ENCODE measurements at regions not wholly inside any gene's neighbourhood (a gene's known extent, or its start where the extent isn't known, plus 50 kb on each side); places are given as distances from the start of the nearest gene placed in this dataset.

DNA sequence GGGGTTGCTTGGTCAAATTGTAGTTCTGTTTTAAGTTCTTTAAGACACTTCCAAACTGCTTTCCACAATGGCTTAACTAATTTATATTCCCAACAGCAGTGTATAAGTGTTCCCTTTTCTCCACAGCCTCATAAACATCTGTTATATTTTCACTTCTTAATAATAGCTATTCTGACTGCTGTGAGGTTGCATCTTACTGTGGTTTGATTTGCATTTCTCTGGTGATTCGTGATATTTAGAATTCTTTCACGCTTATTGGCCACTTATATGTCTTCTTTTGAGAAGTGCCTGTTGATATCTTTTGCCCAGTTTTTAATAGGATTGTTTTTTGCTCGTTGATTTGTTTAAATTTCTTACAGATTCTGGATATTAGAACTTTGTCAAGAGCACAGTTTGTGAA lies 278.6 kb upstream of the ITM2A start:
- DNase-seq = no peak

DNA sequence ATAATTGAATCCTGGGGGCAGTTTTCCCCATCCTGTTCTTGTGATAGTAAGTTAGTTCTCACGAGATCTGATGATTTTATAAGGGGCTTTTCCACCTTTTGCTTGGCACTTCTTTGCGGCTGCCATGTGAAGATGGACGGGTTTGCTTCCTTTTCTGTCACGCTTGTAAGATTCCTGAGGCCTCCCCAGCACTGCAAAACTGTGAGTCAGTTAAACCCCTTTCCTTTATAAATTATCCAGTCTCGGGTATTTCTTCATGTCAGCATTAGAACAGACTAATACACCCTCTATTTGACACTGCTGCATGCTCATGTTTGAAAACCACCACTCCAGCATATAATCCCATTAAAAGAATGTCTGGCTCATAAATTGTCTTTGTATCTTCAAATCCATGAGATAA lies 264.4 kb upstream of the ITM2A start:
- DNase-seq = no peak

DNA sequence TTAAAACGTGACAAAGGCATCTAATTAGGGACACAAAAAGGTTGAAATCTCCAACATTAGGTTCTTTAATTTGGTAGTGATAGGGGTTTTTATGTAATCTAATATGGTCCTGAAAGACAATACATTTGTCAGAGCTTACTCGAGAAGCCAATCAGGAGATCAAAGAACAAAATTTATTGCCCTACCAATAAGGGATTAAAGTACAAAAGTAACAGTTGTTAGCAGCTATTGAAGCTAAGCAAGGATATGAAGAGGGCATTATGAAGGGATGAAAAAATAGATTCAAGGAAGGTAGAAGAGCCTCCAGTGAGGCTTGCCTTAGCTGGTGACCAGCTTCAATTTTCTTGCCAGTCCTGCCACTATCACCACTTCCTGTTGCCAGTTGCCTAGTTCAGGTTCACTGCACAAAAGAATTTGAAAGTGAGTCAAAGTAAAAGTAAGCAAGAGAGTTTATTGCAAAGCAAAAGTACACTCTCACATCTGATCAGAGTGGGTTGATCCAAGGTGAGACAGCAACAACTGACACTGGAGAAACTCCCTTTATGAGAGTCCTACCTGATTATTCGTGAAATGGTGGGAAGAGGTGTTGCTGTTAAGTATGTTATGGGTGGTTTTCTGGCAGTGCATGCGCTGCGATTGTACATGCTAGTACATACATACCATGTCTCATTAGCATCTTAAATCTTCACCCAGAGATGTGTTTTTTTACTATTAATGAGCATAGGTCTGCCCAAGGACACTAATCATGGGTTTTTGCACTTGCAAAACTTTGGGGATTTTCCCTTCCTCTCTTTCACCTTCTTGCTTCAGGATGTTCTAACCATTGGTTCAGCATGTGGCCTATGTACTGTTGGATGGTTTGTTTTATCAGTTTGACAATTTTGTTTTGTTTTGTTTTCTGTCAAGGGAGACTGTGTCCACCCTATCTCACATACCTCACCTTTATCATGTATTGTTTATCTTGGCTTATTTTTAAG lies 263.2 kb upstream of the ITM2A start:
- DNase-seq = no peak

DNA sequence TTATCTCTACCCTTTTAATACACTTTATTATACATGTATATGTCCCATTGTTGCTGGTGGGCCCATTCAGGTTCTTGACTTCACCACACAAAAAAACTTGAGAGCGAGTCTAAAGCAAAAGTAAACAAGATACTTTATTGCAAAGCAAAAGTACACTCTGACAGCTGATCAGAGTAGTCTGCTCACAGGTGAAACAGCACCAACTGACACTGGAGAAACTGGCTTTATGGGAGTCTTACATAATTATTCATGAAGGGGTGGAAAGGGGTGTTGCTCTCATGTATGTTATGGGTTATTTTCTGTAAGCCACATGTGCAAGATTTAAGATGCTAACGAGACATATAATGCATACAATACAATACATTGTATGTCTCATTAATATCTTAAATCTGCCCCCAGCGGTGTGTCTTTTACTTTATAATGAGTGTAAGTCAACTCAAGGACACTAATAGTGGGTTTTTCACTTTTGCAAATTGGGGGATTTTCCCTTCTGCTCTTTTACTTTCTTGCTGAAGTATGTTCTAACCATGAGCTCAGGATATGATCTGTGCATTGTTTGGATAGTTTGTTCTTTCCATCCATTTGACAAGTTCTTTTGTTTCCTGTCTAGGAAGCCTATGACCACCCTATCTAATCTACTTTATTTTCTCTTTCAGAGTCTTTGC lies 256.1 kb upstream of the ITM2A start:
- DNase-seq = no peak

DNA sequence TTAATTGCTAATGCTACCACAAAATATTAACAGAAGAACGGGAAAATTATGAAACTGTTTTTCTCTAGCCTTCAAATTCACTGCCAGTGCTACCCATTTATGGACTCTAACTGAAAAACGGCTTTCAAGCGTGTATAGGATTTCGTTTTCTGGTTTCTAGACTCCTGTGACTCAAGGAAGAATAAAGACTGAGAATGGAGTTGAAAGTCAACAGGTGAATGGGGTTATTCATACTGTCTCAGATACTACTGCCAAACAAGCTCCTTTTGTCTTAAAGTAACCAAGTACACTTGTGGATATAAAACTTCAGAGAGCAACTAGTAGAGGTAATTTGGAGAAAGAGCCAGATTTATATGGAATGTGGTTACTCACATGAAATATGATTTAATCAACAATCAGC lies 251.1 kb upstream of the ITM2A start:
- DNase-seq = no peak

DNA sequence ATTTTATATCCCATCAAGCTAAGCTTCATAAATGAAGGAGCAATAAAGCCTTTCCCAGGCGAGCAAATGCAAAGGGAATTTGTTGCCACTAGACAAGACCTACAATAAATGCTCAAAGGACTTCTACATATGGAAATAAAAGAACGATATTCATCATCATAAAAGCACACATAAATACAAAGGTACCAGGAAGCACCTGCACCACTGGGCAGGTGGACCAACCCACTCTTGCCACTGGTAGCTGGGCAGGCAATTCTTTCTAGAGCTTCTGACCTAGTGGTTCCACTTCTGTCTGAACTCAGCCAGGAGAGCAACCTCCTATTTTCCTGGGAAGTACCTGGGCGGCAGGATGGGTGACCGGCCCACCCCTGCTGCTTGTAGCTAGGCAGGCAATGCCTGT lies 237.2 kb upstream of the ITM2A start:
- no peak for DNase-seq

DNA sequence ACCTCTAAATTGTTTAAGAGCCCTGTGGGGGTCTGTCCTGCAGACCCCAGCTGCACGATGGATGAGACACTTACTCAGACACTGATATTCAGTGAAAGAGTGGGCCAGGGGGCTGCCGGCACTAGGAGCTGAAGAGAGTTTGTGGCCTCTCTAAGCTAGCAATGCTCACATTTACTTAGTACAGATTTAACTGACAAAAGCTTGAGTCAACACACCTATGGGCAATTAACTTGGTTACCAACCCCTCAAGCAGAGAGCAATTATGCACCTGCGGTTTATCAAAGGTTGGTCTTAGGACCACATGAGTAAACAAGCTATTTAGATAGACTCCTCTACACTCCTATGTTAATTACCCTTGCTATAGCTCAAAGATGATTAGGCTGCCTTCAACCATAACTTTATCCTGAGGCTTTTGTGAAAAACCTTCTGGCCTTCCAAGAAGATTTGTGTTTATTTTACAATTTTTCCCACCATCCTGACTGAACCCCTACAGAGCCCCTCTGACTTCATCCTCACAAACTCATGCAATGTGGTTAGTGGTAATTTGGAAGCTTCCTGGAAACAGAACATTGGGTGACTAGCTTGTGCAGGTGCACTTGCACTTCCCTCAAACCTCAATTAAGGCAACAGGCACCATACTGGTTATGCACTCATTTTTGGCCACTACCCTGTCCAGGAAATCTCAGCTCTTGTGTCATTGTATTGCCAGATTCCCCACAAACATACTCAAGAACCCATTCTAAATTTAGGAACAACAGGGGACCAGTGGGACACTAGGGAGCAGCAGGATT lies 234.4 kb upstream of the ITM2A start:
- peak; percentile 8 for DNase-seq

DNA sequence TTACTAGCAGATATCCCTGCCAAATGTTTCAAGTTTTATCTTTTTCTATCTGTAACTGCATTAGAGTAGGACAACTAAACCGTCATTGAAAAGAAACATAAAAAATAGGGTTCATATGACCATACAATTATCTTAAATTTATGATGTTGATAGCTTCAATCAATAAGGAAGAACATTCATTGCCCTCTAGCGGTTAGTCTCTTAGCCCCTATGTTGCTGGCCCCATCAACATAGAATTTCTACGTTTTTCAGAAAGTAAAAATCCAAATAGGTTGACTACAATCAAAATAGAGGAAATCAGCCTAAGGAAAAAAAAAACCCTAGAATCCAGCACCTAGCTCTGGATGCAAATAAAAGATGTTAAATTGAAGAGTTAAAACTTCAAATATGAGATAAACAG lies 225.1 kb upstream of the ITM2A start:
- no peak for DNase-seq

DNA sequence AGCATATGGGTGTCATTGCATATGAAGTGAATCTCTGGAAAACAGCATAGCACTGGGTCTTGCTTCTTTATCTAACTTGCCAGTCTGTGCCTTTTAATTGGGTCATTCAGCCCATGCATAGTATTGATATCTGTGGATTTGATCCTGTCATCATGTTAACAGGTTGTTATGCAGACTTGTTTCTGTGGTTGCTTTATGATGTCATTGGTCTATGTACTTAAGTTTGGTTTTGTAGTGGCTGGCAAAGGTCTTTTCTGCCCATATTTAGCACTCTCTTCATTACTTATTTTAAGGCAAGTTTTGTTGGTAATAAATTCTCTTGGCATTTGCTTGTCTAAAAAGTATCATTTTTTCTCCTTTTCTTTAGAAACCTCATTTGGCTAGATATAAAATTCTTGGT lies 221.1 kb upstream of the ITM2A start:
- no peak for DNase-seq

DNA sequence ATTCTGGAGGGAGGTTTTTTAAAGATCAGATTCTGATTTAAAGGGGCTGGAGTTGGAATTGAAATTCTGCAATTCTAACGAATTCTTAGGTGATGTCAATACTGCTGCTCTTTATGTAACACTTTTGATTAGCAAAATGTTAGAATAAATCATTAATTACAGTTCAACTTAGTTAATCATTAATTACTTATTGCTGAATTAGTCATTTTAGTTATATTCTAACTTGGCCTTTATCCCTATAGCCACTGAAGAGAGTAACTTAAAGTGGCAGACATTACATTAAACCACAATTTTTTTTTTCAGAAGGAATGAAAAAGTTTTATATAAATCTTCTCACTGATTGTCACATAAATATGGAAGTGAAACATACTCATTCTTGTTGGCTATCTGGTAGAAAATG lies 206.6 kb upstream of the ITM2A start:
- no peak for DNase-seq

DNA sequence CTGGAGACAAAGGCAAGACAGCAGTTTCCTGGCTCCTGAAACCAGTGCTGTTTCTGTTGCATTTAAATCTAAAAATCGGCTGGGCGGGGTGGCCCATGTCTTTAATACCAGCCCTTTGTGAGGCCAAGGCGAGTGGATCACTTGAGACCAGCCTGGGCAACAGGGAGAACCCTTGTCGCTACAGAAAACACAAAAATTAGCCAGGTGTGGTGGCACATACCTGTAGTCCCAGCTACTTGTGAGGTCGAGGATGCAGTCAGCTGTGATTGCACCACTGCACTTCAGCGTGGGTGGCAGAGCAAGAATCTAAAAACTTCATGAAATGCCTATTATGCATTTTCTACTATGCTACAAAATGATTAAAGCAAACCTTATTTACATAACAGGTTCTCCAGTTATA lies 205.4 kb upstream of the ITM2A start:
- no peak for DNase-seq

DNA sequence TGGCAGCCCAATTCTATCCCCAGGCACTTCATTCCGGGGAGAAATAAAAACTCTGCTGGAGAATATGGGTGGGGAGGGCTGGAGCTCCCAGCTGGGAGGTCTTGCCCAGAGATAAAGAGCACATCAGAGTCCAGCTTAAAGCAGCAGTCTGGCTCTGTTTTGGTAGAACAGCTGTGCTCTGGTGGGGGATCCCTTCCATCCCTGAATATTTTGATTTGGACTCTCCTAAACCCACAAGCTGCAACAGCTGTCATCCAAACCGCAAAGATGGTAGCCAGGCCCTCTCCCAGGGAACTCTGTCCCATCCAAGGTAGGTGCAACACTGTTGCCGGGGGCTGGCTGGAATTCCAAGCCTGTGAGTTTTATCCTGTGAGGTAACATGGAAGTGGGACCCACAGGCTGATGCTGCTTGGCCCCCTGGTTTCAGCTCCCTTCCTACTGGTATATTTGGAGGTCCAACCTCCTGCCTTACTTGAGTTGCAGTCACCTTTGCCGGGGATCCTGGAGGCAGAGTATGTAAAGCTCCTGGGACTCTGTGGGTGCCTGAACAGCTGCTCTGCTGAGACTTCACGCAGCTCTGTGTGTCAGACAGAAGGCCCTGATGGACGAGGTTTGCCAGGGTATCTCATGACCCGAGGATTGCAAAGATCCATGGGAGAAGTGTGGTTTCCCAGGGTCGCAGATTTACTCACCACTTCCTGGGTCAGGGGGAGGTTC lies 203.5 kb upstream of the ITM2A start:
- no peak for DNase-seq

DNA sequence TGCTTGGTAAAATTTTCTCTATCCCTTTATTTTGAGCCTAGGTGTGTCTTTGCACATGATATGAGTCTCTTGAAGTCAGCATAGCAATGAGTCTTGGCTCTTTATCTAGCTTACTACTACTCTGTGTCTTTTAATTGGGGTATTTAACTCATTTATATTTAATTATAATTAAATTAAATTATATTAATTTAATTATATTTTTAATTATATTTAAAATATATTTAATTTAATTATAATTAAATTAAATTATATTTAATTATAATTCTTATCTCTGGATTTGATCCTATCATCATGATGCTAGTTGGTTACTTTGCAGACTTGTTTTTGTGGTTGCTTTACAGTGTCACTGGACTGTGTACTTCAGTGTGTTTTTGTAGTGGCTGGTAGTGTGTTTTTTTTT lies 201.2 kb upstream of the ITM2A start:
- DNase-seq = no peak

DNA sequence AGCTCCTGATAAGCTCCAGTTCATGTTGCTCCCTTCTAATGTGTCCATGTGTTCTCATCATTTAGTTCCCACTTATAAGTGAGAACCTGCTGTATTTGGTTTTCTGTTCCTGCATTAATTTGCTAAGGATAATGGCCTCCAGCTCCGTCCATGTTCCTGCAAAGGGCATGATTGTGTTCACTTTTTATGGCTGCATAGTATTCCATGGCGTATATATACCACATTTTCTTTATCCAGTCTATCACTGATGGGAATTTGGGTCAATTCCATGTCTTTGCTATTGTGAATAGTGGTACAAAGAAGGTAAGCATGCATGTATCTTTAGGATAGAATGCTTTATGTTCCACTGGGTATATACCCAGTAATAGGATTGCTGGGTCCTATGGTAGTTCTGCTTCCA lies 197.2 kb upstream of the ITM2A start:
- no peak for DNase-seq

DNA sequence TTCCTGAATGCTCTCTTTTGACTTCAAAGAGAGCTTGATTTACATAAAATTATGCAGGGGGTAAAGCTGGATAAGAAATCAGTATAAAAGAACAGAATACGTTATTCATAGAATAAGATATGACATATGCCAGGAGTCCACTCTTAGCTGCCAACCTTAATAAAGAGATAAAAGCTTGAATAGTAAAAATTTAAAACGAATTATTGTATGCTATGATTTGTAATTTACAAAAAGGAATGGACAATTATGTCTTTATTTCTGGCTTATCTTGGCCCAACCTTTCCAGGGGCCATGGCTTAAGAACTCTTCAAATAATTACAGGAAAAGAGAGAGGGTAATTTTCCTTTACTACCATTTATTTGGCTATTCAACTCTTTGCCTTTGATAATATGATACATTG lies 192.2 kb upstream of the ITM2A start:
- DNase-seq = no peak

DNA sequence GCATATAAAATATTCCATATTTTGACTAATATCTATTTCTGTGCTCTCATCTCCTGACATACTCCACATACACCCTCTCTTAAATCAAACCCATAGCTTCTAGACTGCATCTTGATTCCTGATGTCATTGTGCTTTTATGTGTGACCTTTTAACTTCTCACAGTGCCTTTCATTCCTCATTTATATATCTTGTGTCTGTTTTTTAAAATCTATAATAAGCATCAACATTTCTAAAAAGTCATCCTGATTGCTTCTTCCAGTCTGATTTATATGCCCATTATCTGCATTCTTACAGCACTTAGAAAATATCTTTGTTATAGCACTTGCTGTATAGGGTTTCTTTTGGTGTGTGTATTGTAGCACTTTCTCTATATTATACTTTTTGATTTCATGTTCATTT lies 190.1 kb upstream of the ITM2A start:
- DNase-seq = no peak

DNA sequence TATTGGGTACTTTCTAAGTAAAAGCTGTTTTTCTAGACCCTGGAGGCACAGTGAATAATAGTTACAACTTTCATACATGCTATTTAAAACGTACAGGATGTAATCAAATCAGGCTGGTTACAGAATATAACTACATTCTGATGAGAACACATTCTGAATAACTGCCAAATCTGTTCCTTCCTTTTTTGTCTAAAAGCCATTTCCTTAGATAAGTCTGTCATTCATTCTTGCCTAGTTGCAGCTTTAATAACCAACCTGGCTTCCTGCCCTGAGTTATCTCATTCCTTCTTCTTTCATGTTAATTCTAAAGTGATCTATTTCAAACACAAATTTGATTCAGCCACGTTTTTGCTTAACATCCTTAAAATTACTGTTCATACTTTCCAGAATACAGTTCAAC lies 189.7 kb upstream of the ITM2A start:
- no peak for DNase-seq

DNA sequence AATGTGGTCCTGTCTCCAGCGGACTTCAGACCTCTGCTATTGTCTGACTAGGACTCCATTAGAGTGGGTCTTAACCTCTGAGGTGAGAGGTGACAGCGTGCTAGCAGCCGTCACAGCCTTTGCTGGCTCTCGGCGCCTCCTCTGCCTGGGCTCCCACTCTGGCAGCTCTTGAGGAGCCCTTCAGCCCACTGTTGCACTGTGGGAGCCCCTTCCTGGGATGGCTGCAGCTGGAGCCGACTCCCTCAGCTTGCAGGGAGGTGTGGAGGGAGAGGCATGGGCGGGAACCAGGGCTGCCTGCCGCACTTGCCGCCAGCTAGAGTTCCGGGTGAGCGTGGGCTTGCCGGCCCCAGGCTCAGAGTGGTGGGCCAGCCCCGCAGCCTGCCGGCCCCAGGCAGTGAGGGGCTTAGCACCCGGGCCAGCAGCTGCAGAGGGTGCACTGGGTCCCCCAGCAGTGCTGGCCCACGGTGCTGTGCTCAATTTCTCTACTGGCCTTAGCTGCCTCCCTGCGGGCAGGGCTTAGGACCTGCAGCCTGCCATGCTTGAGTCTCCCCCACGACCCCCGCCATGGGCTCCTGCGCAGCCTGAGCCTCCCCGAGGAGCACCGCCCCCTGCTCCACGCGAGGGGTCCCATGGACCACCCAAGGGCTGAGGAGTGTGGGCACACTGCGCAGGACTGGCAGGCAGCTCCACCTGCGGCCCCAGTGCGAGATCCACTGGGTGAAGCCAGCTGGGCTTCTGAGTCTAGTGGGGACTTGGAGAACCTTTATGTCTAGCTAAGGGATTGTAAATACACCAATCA lies 163.4 kb upstream of the ITM2A start:
- no peak for DNase-seq

DNA sequence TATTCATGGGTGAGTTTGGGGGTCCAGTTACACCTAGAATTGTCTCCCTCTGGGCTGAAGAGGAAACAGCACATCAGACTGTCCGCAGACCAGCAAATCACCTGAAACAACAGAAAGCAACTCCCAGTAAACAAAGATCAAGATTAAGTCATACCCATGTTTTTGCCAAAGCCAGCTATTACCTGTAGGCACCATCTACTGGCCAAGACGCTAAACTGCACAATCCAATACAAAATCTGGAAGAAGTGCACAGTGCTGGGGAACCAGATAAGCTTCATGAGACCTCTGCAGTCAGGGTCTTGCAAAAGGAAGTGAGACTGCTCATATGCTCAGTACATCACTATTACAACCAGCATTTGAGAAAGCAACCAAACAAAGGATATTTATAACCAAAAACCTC lies 157.5 kb upstream of the ITM2A start:
- DNase-seq = no peak

DNA sequence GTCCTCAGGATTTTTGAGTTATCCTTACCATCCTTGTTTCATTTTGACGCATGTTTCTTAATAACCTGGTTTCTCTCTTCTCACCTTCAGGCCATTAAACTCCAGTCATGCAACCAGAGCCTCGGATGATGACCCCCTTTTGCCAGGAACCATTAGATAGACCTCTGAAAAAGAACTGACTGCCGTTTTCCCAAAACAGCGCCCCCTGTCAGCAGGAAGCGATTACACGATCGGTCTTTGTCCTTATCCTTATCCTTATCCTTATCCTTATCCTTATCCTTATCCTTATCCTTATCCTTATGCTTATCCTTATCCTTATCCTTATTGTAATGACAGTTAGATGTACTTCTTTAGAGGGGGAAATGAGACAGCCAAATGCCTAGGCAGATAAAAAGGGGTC lies 148.4 kb upstream of the ITM2A start:
- no peak for DNase-seq

DNA sequence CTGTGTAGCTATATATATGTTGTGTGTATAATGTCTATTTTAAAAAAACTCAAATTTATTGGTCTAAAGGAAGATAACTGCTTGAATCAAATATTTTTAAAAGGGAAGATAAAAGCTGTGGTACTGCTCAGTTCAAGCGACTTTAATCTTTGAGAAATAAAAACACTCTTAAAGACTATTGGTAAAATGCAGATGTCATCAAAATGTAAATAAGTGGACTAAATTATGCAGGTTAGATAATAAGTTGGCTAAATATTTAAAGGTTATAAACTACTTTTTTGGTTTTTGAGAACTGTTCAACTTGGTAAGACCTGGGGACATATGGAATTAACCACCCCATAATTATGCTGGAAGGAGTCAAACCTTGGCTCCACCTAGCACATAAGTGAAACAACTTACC lies 144.7 kb upstream of the ITM2A start:
- DNase-seq = no peak

DNA sequence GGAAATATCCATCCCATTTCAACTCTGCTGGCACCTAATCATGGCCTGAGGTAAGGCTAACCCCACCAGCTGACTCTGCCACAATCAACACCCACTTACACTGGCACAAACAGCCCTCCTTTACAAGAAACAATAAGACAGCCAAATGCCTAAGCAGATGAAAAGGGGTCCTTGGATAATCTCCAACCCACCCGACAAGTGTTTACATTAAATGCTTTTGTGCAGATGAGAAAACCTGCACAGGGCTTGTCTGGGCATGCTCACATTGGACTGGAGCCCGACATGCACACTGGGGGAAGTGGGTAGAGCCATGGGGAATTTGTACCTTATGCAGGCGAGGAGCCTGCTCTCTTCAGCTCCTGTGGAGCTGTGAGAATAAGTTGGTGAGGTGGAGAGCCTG lies 138.9 kb upstream of the ITM2A start:
- DNase-seq = no peak
